GM23338 (cell line): ENCODE measurements at regions not wholly inside any gene's neighbourhood (a gene's known extent, or its start where the extent isn't known, plus 50 kb on each side); places are given as distances from the start of the nearest gene placed in this dataset.

Experiments used
- ATAC-seq: fragments of 200-7000 bp; cut with Tn5 transposase; 3 replicates; pipeline ENCODE4 v1.9.1; 2020
- DNase-seq: peaks from one replicate; pipeline ENCODE4 v3.0.0-alpha.2; 2015; ENCODE audit warnings: low spot score
- H2AFZ ChIP-seq: fragments of 200-600 bp; sonication (generic); 2 replicates; pipeline ENCODE4 v1.8.0; 2016; ENCODE audit warnings: antibody characterized with exemption, mild to moderate bottlenecking, moderate library complexity
- H3F3A ChIP-seq: fragments of 200-600 bp; sonication (generic); replicated peaks from 2 replicates; pipeline ENCODE4 v1.8.0; 2017; ENCODE audit warnings: antibody characterized with exemption, mixed run types, low read depth
- H3K27ac ChIP-seq: fragments of 200-600 bp; sonication (generic); 2 replicates; pipeline ENCODE4 v1.6.1; 2016; ENCODE audit warnings: low read depth
- H3K27me3 ChIP-seq: fragments of 200-600 bp; sonication (generic); 2 replicates; pipeline ENCODE4 v1.8.0; 2016; ENCODE audit warnings: mild to moderate bottlenecking, mixed run types, moderate library complexity; ENCODE audit not compliant: insufficient read depth
- H3K36me3 ChIP-seq: fragments of 200-600 bp; sonication (generic); 2 replicates; pipeline ENCODE4 v1.8.0; 2016; ENCODE audit warnings: mild to moderate bottlenecking; ENCODE audit not compliant: insufficient read depth
- H3K4me1 ChIP-seq: fragments of 200-600 bp; sonication (generic); 2 replicates; pipeline ENCODE4 v1.8.0; 2016; ENCODE audit warnings: mild to moderate bottlenecking, moderate library complexity; ENCODE audit not compliant: insufficient read depth
- H3K4me2 ChIP-seq: fragments of 200-600 bp; sonication (generic); 2 replicates; pipeline ENCODE4 v1.7.1; 2017; ENCODE audit warnings: mixed run types
- H3K4me3 ChIP-seq: fragments of 200-600 bp; sonication (generic); 2 replicates; pipeline ENCODE4 v1.6.1; 2016; ENCODE audit warnings: mixed run types
- H3K79me2 ChIP-seq: fragments of 200-600 bp; sonication (generic); replicated peaks from 2 replicates; pipeline ENCODE4 v1.8.0; 2017; ENCODE audit warnings: mild to moderate bottlenecking; ENCODE audit not compliant: insufficient read depth
- H3K9me2 ChIP-seq: fragments of 200-600 bp; sonication (generic); 2 replicates; pipeline ENCODE4 v1.8.0; 2017; ENCODE audit not compliant: insufficient read depth
- H4K20me1 ChIP-seq: fragments of 200-600 bp; sonication (generic); replicated peaks from 2 replicates; pipeline ENCODE4 v1.8.0; 2017; ENCODE audit warnings: mild to moderate bottlenecking; ENCODE audit not compliant: insufficient read depth
- H3K27ac Mint-ChIP-seq: 2 replicates; pipeline ENCODE4 v1.8.0; 2020; ENCODE audit warnings: inconsistent platforms, mild to moderate bottlenecking, moderate library complexity, mixed read lengths
- H3K27me3 Mint-ChIP-seq: 3 replicates; pipeline ENCODE4 v1.8.0; 2022; ENCODE audit warnings: low read depth, mild to moderate bottlenecking, moderate library complexity, mixed read lengths, inconsistent platforms; ENCODE audit not compliant: insufficient read depth, poor library complexity
- H3K36me3 Mint-ChIP-seq: 3 replicates; pipeline ENCODE4 v1.8.0; 2021; ENCODE audit warnings: low read depth, mild to moderate bottlenecking, inconsistent platforms, moderate library complexity, mixed read lengths
- H3K4me1 Mint-ChIP-seq: 3 replicates; pipeline ENCODE4 v1.8.0; 2020; ENCODE audit warnings: mild to moderate bottlenecking, inconsistent platforms, mixed read lengths
- H3K4me3 Mint-ChIP-seq: 3 replicates; pipeline ENCODE4 v1.8.0; 2021; ENCODE audit warnings: moderate library complexity, mild to moderate bottlenecking, inconsistent platforms, mixed read lengths
- H3K9me3 Mint-ChIP-seq: 3 replicates; pipeline ENCODE4 v1.8.0; 2020; ENCODE audit warnings: moderate library complexity, mild to moderate bottlenecking, inconsistent platforms, mixed read lengths
- CREB1 ChIP-seq: fragments of 250-450 bp; sonication (Bioruptor Pico); IDR thresholded peaks from 2 replicates; pipeline ENCODE4 v1.5.0; 2020; ENCODE audit warnings: low read depth, mild to moderate bottlenecking, moderate library complexity
- EZH2 ChIP-seq: fragments of 200-600 bp; sonication (generic); IDR thresholded peaks from one replicate; pipeline ENCODE4 v1.8.0; 2017; ENCODE audit warnings: antibody characterized with exemption, mild to moderate bottlenecking, low read depth; ENCODE audit not compliant: unreplicated experiment
- EZH2phosphoT487 ChIP-seq: fragments of 200-600 bp; sonication (generic); IDR thresholded peaks from one replicate; pipeline ENCODE4 v1.8.1; 2018; ENCODE audit warnings: antibody characterized with exemption; ENCODE audit not compliant: unreplicated experiment
- JUNB ChIP-seq: IDR thresholded peaks from one replicate; pipeline ENCODE4 v1.6.1; 2016; ENCODE audit warnings: antibody characterized with exemption; ENCODE audit not compliant: unreplicated experiment
- NANOG ChIP-seq: IDR thresholded peaks from 2 replicates; pipeline ENCODE4 v1.6.1; 2016; ENCODE audit warnings: antibody characterized with exemption, borderline replicate concordance
- REST ChIP-seq: IDR thresholded peaks from one replicate; pipeline ENCODE4 v1.6.1; 2018; ENCODE audit warnings: antibody characterized with exemption; ENCODE audit not compliant: unreplicated experiment
- STAT1 ChIP-seq: IDR thresholded peaks from one replicate; pipeline ENCODE4 v1.6.1; 2016; ENCODE audit warnings: antibody characterized with exemption; ENCODE audit not compliant: unreplicated experiment
- ZNF331 ChIP-seq: fragments of 250-450 bp; sonication (Bioruptor Pico); IDR thresholded peaks from 2 replicates; pipeline ENCODE4 v1.5.0; 2020; ENCODE audit warnings: low read depth, mild to moderate bottlenecking, moderate library complexity
- TF ChIP-seq, protein P1 (sequence below): IDR thresholded peaks from 2 replicates; pipeline ENCODE4 v1.6.1; 2016; ENCODE audit warnings: antibody characterized with exemption
- TF ChIP-seq, protein P2 (sequence below), 2 experiments: fragments of 200-600 bp in 1 of 2; sonication (generic) in 1 of 2; conservative IDR thresholded peaks; 2 replicates each; pipeline versions ENCODE4 v1.5.1 to v1.6.1; 2016 to 2017; ENCODE audit warnings: antibody characterized with exemption in 2 of 2, low read depth in 2 of 2, mild to moderate bottlenecking in 2 of 2, moderate library complexity in 1 of 2

- TF ChIP-seq, protein P1, sequence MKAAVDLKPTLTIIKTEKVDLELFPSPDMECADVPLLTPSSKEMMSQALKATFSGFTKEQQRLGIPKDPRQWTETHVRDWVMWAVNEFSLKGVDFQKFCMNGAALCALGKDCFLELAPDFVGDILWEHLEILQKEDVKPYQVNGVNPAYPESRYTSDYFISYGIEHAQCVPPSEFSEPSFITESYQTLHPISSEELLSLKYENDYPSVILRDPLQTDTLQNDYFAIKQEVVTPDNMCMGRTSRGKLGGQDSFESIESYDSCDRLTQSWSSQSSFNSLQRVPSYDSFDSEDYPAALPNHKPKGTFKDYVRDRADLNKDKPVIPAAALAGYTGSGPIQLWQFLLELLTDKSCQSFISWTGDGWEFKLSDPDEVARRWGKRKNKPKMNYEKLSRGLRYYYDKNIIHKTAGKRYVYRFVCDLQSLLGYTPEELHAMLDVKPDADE, result no peak
- TF ChIP-seq NANOG (no peak), STAT1 (no peak), EZH2 (no peak), CREB1 (CRISPR knock-in tag) (no peak), EZH2phosphoT487 (no peak)
- TF ChIP-seq, protein P2, sequence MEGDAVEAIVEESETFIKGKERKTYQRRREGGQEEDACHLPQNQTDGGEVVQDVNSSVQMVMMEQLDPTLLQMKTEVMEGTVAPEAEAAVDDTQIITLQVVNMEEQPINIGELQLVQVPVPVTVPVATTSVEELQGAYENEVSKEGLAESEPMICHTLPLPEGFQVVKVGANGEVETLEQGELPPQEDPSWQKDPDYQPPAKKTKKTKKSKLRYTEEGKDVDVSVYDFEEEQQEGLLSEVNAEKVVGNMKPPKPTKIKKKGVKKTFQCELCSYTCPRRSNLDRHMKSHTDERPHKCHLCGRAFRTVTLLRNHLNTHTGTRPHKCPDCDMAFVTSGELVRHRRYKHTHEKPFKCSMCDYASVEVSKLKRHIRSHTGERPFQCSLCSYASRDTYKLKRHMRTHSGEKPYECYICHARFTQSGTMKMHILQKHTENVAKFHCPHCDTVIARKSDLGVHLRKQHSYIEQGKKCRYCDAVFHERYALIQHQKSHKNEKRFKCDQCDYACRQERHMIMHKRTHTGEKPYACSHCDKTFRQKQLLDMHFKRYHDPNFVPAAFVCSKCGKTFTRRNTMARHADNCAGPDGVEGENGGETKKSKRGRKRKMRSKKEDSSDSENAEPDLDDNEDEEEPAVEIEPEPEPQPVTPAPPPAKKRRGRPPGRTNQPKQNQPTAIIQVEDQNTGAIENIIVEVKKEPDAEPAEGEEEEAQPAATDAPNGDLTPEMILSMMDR (conservative IDR thresholded peaks at IDR 0.05; ENCODE audit: low read depth in 2 of 2), result no peak
Observed at GRCh38 chr12:17478908-17479673, 610.9 kb downstream of the RERGL start (continued).

GRCh38 chr12:17470460-17470859 is 619.5 kb downstream of the RERGL start:
- H3K36me3 Mint-ChIP-seq, result no peaks in the 10 kb centered on the region
- DNase-seq (no peak), ATAC-seq (no peak)
- Histone ChIP-seq H3K27me3 (no peaks in the 10 kb centered on the region), H3K27ac (no peak overlapping the region), H3K4me1 (no peaks in the 10 kb centered on the region), H3K4me3 (no peak overlapping the region), H2AFZ (no peak overlapping the region), H3F3A (no peaks in the 10 kb centered on the region), H3K9me2 (0 out of 2 replicates have a peak, but pooled peaks cover 3% of the 10 kb centered on the region), H3K36me3 (no peaks in the 10 kb centered on the region), H3K4me2 (no peak overlapping the region), H4K20me1 (no peaks in the 10 kb centered on the region), H3K79me2 (no peaks in the 10 kb centered on the region)
- no peak for TF ChIP-seq CREB1 (CRISPR knock-in tag)
- H3K27ac Mint-ChIP-seq, result no peak overlapping the region
- H3K4me3 Mint-ChIP-seq, result no peak overlapping the region
- H3K27me3 Mint-ChIP-seq, result peaks cover 5% of the 10 kb centered on the region
- no peaks in the 10 kb centered on the region for H3K4me1 Mint-ChIP-seq
- no peaks in the 10 kb centered on the region; the same call in 1 of the 3 replicates for H3K9me3 Mint-ChIP-seq

DNA sequence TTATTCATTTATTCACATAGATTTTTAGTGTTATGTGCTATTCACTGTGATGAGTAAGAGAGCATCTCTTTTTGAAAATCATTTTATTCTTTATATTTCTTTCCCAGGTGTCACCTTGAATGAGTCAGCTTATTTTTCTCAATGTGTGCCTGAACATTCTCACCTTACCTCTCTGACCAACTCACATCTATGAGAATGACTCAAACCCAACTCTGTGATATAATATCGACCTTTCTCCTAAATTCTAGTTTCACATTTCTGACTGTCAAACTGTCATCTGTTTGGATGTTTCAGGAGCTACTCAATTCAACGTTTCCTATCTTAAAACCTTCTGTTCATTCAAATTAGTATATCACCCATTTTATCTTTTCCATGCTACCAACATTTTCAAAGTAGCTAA is 630.8 kb downstream of the RERGL start:
- Mint-ChIP-seq H3K9me3 (no peaks in the 10 kb centered on the region), H3K27ac (no peak overlapping the region; the same call in 1 of the 2 replicates), H3K27me3 (peaks cover 3% of the 10 kb centered on the region), H3K4me1 (no peaks in the 10 kb centered on the region), H3K36me3 (no peaks in the 10 kb centered on the region), H3K4me3 (no peak overlapping the region)
- H4K20me1 ChIP-seq, result no peaks in the 10 kb centered on the region
- no peak overlapping the region for H3K4me3 ChIP-seq
- DNase-seq (no peak), ATAC-seq (no peak)
- H3K36me3 ChIP-seq, result no peaks in the 10 kb centered on the region
- no peaks in the 10 kb centered on the region for H3K4me1 ChIP-seq
- no peaks in the 10 kb centered on the region for H3K9me2 ChIP-seq
- no peaks in the 10 kb centered on the region for H3K27me3 ChIP-seq
- no peak overlapping the region for H2AFZ ChIP-seq
- no peak overlapping the region for H3K27ac ChIP-seq
- H3K79me2 ChIP-seq, result no peaks in the 10 kb centered on the region
- no peak overlapping the region for H3K4me2 ChIP-seq
- H3F3A ChIP-seq, result no peaks in the 10 kb centered on the region
- TF ChIP-seq, protein P1, result no peak
- TF ChIP-seq REST (no peak), CREB1 (CRISPR knock-in tag) (no peak), NANOG (no peak), ZNF331 (no peak), JUNB (no peak)
- TF ChIP-seq, protein P2 (conservative IDR thresholded peaks at IDR 0.05; ENCODE audit: low read depth in 2 of 2), result no peak
